ENCODE measurements at regions not wholly inside any gene's neighbourhood (a gene's known extent, or its start where the extent isn't known, plus 50 kb on each side); places are given as distances from the start of the nearest gene placed in this dataset.
"Not testable (repeated sequence)": the region's sequence is repeated elsewhere in the genome, so short reads cannot be mapped to it uniquely, and the experiment has no call there.

DNA sequence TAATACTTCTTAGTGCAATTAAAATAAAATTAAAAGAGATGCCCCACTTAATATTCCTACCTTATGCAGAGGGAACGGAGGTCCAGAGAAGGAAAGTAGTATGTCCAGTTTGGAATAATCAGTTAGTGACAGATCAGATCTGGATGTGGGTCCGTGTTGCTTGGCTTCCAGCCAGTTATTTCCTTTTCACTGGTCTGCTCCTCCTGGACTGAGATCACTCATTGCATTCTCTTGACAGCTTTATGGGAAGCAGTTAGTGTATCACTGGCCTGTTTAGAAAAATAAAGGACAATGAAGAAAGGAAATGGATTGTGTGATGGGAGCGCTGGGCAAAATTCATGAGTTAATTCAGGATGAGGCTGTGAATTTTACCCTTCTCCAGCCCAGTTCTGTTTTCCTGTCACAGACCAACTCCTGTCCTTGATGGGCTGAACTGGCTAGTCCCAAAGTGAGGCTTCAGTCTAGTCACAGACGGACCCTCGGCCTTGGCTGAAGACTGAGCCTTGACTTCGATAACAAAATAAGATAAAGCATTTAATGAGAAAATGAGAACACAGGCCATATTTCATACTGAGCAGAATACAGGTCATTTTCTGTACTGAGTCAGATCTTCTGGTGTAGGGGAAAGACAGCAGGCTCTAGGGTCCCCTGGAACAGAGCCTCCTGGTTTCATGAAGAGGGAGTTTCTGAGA, 85.2 kb upstream of the TRABD2B start:
- DNase-seq, result no peak

- DNase-seq, result no peak
Measured at GRCh38 chr1:48080331-48081255, 83.4 kb upstream of the TRABD2B start.

- DNase-seq, result no peak
Measured at GRCh38 chr1:48079096-48079495, 81.9 kb upstream of the TRABD2B start.

- DNase-seq, result no peak
Measured at GRCh38 chr1:48077795-48078222, 80.6 kb upstream of the TRABD2B start.

- no peak for DNase-seq
Measured at GRCh38 chr1:48076017-48076416, 78.8 kb upstream of the TRABD2B start.

DNA sequence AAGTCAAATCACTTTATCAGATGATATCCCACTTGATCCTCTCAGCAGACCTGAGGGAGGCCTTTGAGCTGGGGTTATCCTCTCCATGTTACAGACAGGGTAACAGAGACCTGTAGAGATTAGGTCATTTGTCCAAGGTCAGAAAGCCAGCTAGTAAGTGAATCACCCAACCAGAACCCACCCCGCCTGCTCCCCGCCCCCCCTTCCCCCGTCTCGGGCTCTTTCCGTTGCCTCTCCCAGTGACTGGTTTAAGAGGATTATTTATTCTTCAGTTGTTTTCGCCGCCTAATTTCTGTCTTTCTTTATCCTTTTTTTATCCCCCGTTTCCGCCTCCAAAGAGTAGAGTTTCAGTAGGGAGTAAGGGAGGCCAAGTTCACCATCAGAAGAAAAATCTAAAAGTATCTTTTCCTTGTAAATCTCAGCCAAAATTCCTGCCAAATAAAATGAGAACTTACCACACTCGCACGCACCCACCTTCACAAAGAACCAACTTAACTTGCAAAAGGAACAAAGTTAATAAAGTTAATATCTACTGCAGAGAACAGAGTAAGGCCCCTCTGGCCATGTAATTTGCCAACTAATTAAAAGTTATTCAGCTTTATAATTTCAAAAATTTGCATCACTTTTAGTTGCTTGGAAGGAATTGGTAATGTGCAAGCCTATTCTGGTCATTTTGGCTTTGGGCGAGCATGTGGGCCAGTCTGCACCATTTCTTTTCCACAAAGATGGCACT, 76.8 kb upstream of the TRABD2B start:
- DNase-seq, result no peak

GRCh38 chr1:48071513-48071912, 74.3 kb upstream of the TRABD2B start:
- no peak for DNase-seq

GRCh38 chr1:48070396-48070750, 73.2 kb upstream of the TRABD2B start:
- DNase-seq, result no peak

DNA sequence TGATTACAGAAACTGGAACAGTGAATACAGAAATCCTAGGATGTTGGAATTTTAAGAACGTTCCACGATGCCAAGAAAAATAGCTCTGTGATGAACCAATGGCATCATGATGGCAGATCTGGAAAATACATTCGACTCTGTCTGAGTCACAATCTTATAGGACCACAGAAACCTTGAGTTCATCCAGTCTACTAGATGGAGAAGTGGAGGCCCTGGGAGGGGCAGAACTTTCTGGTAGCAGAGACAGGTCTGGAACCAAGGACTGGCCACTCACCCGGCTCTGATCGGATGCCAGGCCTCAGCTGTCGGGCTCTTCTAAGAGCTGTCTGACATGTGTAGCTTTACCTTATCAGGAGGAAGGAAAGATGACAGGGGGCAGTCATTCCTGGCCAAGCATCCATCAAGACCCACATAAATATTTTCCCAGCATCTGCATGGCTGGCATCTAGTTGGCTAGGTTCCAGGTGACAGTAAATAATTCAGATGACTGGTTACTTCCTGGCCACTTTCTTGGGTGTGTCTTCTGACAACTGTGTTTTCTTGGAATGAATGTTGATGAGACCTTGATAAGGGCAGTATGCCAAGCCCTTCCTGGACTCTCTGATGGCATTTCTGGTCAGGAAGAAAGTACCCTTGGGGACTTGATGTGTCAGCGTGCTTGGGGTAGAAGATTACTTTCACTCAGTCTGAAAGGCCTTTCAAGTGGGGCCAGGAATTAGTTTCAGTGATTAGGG, 72.6 kb upstream of the TRABD2B start:
- DNase-seq, result no peak

- DNase-seq, result no peak
Measured at GRCh38 chr1:48068206-48068605, 71.0 kb upstream of the TRABD2B start.

GRCh38 chr1:48066936-48067335, 69.8 kb upstream of the TRABD2B start:
- no peak for DNase-seq

DNA sequence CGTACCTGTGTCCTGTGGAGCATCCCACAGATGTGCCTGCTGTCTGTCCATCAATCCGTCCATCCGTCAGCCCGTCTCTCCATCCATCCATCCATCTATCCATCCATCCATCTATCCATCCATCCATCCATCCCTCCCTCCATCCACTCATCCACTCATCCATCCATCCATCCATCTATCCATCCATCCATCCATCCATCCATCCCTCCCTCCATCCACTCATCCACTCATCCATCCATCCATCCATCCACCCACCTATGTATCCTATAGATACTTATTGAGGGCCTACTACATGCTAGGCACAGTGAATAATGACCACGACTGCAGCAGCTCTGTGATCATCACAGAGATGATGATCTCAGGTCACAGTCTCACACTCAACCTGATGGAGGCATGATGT, 67.5 kb upstream of the TRABD2B start:
- DNase-seq, result not testable (repeated sequence)

- no peak for DNase-seq
Measured at GRCh38 chr1:48062353-48062752, 65.2 kb upstream of the TRABD2B start.

DNA sequence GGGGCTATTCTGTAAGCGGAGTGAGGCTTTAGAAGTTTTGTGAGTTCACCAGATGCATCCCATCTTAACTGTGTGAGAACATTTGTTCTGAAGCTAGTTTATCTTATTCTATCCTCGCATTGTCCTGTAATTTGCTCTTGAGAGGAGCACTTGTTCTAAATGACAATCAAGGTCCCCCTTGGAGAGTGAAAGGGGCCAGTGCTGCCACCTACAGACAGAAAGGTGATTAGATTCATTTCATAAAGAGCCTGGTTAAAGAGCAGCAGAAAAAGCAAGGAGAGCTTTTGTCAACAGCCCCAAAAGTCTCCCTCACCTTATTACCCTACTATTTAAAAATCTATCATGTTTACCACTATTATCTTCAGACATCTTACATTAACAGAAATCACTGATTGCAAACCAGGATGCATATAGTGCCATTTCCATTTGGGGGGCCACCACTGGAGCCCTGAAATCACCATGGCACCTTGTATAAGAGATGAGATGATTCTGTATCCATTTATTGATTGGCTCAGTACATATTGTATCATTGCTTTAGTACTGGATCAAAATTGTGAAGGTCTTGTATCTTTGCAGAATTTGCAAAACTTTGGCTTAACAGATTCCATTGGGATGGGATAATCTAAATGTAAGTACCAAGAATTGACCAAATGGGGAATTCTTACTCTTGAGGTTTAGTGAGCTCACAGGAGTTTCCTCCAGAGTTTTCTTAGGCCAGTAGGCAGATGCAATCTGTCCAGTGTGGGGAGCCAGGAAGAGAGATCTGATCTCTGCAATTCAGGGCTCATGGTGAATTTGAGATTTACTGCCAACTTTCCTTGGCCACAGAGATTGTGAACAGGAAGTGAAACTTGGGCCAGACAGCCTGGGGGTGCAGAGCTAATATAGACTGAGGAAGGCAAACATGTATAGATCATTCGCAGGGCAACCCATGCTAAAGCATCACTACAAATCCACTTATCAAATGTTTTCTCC, 64.3 kb upstream of the TRABD2B start:
- no peak for DNase-seq

GRCh38 chr1:48059289-48059688, 62.1 kb upstream of the TRABD2B start:
- no peak for DNase-seq

- no peak for DNase-seq
Measured at GRCh38 chr1:48058135-48059025, 61.2 kb upstream of the TRABD2B start.

DNA sequence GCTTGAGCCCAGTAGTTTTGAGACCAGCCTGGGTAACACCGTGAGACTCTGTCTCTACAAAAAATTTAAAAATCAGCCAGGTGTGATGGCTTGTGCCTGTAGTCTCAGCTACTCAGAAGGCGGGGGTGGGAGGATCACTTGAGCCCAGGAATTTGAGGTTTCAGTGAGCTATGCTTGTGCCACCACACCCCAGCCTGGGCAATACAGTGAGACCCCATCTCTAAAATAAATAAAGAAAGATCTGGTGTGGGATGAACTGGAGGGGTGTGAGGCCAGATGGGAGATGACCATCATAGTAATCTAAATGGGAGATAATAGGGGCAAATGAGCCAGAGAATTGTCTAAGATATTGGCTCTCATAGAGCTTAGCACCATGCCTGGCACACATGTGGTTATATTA, 60.1 kb upstream of the TRABD2B start:
- DNase-seq, result no peak

- DNase-seq, result no peak
Measured at GRCh38 chr1:48055876-48056764, 58.9 kb upstream of the TRABD2B start.

DNA sequence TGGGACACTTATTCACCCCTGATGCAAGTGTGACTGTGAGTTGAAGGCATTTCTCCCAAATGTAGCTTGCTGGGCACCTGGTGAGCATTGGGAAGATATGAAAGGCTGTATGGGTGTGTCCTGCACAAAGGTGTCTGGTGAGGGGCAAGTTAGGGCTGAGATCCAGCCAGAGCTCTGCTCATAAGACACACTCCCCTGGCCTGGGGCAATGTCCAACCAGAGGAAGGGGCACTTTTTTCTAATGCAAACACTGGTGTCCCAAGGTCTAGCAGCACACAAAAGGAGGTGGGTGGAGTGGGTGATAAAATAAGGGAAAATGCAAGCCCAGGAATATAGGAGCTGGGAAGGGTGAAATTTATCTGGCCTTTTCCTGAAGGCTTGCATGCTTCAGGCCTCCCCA, 57.0 kb upstream of the TRABD2B start:
- DNase-seq, result no peak
